RWPE1 (cell line): ENCODE measurements at regions not wholly inside any gene's neighbourhood (a gene's known extent, or its start where the extent isn't known, plus 50 kb on each side); places are given as distances from the start of the nearest gene placed in this dataset.
"Not testable (repeated sequence)": the region's sequence is repeated elsewhere in the genome, so short reads cannot be mapped to it uniquely, and the experiment has no call there.

Source experiments
- CTCF ChIA-PET: fragments of 350-600 bp; sonication (Branson Sonifier 250); formaldehyde crosslinking; extraction: SDS; loops from one replicate; lab custom pipeline; 2021; lab: Yijun Ruan, JAX
- POLR2A ChIA-PET: fragments of 400-600 bp; formaldehyde crosslinking; extraction: SDS; loops from one replicate; lab custom pipeline; 2020; ENCODE audit warnings: antibody characterized with exemption; ENCODE audit not compliant: low non-redundant PET; lab: Yijun Ruan, JAX
- DNase-seq: peaks from one replicate; pipeline ENCODE4 v3.0.0; 2012; ENCODE audit warnings: low spot score
- H3K27ac ChIP-seq: fragments of 450-650 bp; 2 replicates; pipeline ENCODE4 v1.5.1; 2017
- CTCF ChIP-seq: fragments of 450-650 bp; conservative IDR thresholded peaks from 2 replicates; pipeline ENCODE4 v1.5.1; 2017; ENCODE audit warnings: low read depth, mild to moderate bottlenecking

- CTCF ChIA-PET, result interaction anchor here (0.5 to 0.6 kb wide), 2 partner anchors 147 to 289 kb away, joined by 3 read pairs; no protein-coding TSS in a partner anchor
- POLR2A ChIA-PET, result no interaction called here
- H3K27ac ChIP-seq, result no peak overlapping the region
- TF ChIP-seq CTCF, result no peak
- no peak for DNase-seq
Measured at GRCh38 chr4:158384414-158384813, 137.3 kb upstream of the RXFP1 start.

- ChIA-PET CTCF (no interaction called here), POLR2A (no interaction called here)
- no peak for TF ChIP-seq CTCF
- no peak overlapping the region for H3K27ac ChIP-seq
- DNase-seq, result no peak
Measured at GRCh38 chr4:158395343-158395742, 126.3 kb upstream of the RXFP1 start.

- DNase-seq, result no peak
- ChIA-PET CTCF (no interaction called here), POLR2A (no interaction called here)
- TF ChIP-seq CTCF, result no peak
- no peak overlapping the region for H3K27ac ChIP-seq
Measured at GRCh38 chr4:158395889-158396288, 125.8 kb upstream of the RXFP1 start.

- POLR2A ChIA-PET, result no interaction called here
- no peak for TF ChIP-seq CTCF
- no peak overlapping the region for H3K27ac ChIP-seq
- CTCF ChIA-PET, result no interaction called here
- DNase-seq, result no peak
Measured at GRCh38 chr4:158397781-158398180, 123.9 kb upstream of the RXFP1 start.

- POLR2A ChIA-PET, DNase-seq, CTCF ChIA-PET, H3K27ac ChIP-seq: not testable (repeated sequence)
Measured at GRCh38 chr4:158407961-158408360, 113.7 kb upstream of the RXFP1 start.

GRCh38 chr4:158410272-158410671 lies 111.4 kb upstream of the RXFP1 start:
- no peak for TF ChIP-seq CTCF
- no peak overlapping the region for H3K27ac ChIP-seq
- ChIA-PET CTCF (interaction anchor here (0.6 to 1.7 kb wide), 5 partner anchors 91 to 432 kb away, joined by 3 to 11 read pairs (median 3); no protein-coding TSS in a partner anchor), POLR2A (no interaction called here)
- peak; percentile 20 for DNase-seq

- ChIA-PET CTCF (interaction anchor here (0.5 to 1.7 kb wide), 2 partner anchors 215 to 472 kb away, joined by 4 to 11 read pairs; no protein-coding TSS in a partner anchor), POLR2A (no interaction called here)
- no peak for TF ChIP-seq CTCF
- no peak for DNase-seq
- H3K27ac ChIP-seq, result no peak overlapping the region
Measured at GRCh38 chr4:158411269-158411668, 110.4 kb upstream of the RXFP1 start.

- H3K27ac ChIP-seq, DNase-seq, CTCF ChIA-PET, POLR2A ChIA-PET: not testable (repeated sequence)
Measured at GRCh38 chr4:158418679-158419078, 103.0 kb upstream of the RXFP1 start.
